WTC11 (cell line): ENCODE measurements at regions not wholly inside any gene's neighbourhood (a gene's known extent, or its start where the extent isn't known, plus 50 kb on each side); places are given as distances from the start of the nearest gene placed in this dataset.

Experiments used
- ATAC-seq: fragments of 200-7000 bp; cut with Tn5 transposase; 2 replicates; pipeline ENCODE4 v1.10.0; 2021; ENCODE audit warnings: mild to moderate bottlenecking, moderate library complexity
- CTCF ChIA-PET: fragments of 300-600 bp; sonication (Branson Sonifier 250); formaldehyde crosslinking; loops from one replicate; lab custom pipeline; 2021; ENCODE audit warnings: antibody characterized with exemption; lab: Charles Lee
- POLR2A ChIA-PET: fragments of 350-600 bp; sonication (Branson Sonifier 250); formaldehyde crosslinking; loops from one replicate; lab custom pipeline; 2021; ENCODE audit warnings: antibody characterized with exemption; lab: Charles Lee
- DNase-seq: peaks from one replicate; pipeline ENCODE4 v3.0.0; 2021; ENCODE audit warnings: low spot score
- H3K27ac Mint-ChIP-seq: 2 replicates; pipeline ENCODE4 v1.8.0; 2021; ENCODE audit warnings: mixed read lengths
- H3K27me3 Mint-ChIP-seq: 2 replicates; pipeline ENCODE4 v1.8.0; 2021; ENCODE audit warnings: low read depth, mild to moderate bottlenecking, moderate library complexity, mixed read lengths
- H3K36me3 Mint-ChIP-seq: 2 replicates; pipeline ENCODE4 v1.8.0; 2021; ENCODE audit warnings: mixed read lengths
- H3K4me1 Mint-ChIP-seq: 2 replicates; pipeline ENCODE4 v1.8.0; 2022; ENCODE audit warnings: mixed read lengths
- H3K4me3 Mint-ChIP-seq: 2 replicates; pipeline ENCODE4 v1.8.0; 2021; ENCODE audit warnings: mild to moderate bottlenecking, moderate library complexity, mixed read lengths
- H3K9me3 Mint-ChIP-seq: 2 replicates; pipeline ENCODE4 v1.8.0; 2021; ENCODE audit warnings: mixed read lengths
- AR ChIP-seq: fragments of 250-450 bp; sonication (Bioruptor Pico); IDR thresholded peaks from 2 replicates; pipeline ENCODE4 v1.9.0; 2021; ENCODE audit warnings: mild to moderate bottlenecking
- E2F1 ChIP-seq: sonication (generic); formaldehyde crosslinking; IDR thresholded peaks from 2 replicates; pipeline ENCODE4 v1.8.0; 2022; ENCODE audit warnings: mild to moderate bottlenecking, missing genetic modification reagents
- ETV6 ChIP-seq: sonication (generic); formaldehyde crosslinking; IDR thresholded peaks from 2 replicates; pipeline ENCODE4 v1.8.1; 2022; ENCODE audit warnings: mild to moderate bottlenecking, missing genetic modification reagents
- FOXP4 ChIP-seq: sonication (generic); formaldehyde crosslinking; IDR thresholded peaks from 2 replicates; pipeline ENCODE4 v1.8.0; 2022; ENCODE audit warnings: mild to moderate bottlenecking, missing genetic modification reagents
- NFE2L1 ChIP-seq: sonication (generic); formaldehyde crosslinking; IDR thresholded peaks from 2 replicates; pipeline ENCODE4 v1.8.1; 2023; ENCODE audit warnings: missing genetic modification reagents
- OVOL2 ChIP-seq: fragments of 250-450 bp; sonication (Bioruptor Pico); IDR thresholded peaks from 2 replicates; pipeline ENCODE4 v1.9.0; 2021; ENCODE audit warnings: mild to moderate bottlenecking, borderline replicate concordance
- SMAD4 ChIP-seq: sonication (generic); formaldehyde crosslinking; IDR thresholded peaks from 2 replicates; pipeline ENCODE4 v1.8.0; 2022; ENCODE audit warnings: mild to moderate bottlenecking, missing genetic modification reagents
- TEAD4 ChIP-seq: sonication (generic); formaldehyde crosslinking; IDR thresholded peaks from 2 replicates; pipeline ENCODE4 v1.8.0; 2022; ENCODE audit warnings: mild to moderate bottlenecking, missing genetic modification reagents
- ZNF317 ChIP-seq: sonication (generic); formaldehyde crosslinking; IDR thresholded peaks from 2 replicates; pipeline ENCODE4 v1.8.1; 2023; ENCODE audit warnings: low read depth, mild to moderate bottlenecking, moderate library complexity, missing genetic modification reagents, borderline replicate concordance
- ZNF396 ChIP-seq: fragments of 250-450 bp; sonication (Bioruptor Pico); IDR thresholded peaks from 2 replicates; pipeline ENCODE4 v1.8.0; 2021; ENCODE audit warnings: mild to moderate bottlenecking, moderate library complexity, borderline replicate concordance
- ZNF532 ChIP-seq: fragments of 250-450 bp; sonication (Bioruptor Pico); IDR thresholded peaks from 2 replicates; pipeline ENCODE4 v1.9.0; 2021; ENCODE audit warnings: mild to moderate bottlenecking, borderline replicate concordance

- TF ChIP-seq TEAD4 (CRISPR knock-in tag) (no peak), E2F1 (CRISPR knock-in tag) (no peak), AR (no peak), NFE2L1 (CRISPR knock-in tag) (no peak), SMAD4 (no peak), ETV6 (CRISPR knock-in tag) (no peak), FOXP4 (no peak)
- TF ChIP-seq, all 79 proteins: peak for 0
- no peak overlapping the region for H3K27ac Mint-ChIP-seq
- peaks cover 40% of the 10 kb centered on the region for H3K36me3 Mint-ChIP-seq
Measured at GRCh38 chr5:124156415-124156996, 589.9 kb downstream of the ZNF608 start.

GRCh38 chr5:124154714-124155113, 591.7 kb downstream of the ZNF608 start:
- CTCF ChIA-PET, result no interaction called here
- ATAC-seq, result no peak

More at GRCh38 chr5:124156415-124156996, 589.9 kb downstream of the ZNF608 start:
- no peaks in the 10 kb centered on the region; the same call in 1 of the 2 replicates for H3K4me1 Mint-ChIP-seq
- ChIA-PET CTCF (no interaction called here), POLR2A (no interaction called here)
- no peak for DNase-seq
- no peak for ATAC-seq
- H3K9me3 Mint-ChIP-seq, result peaks cover 52% of the 10 kb centered on the region
- no peak overlapping the region for H3K4me3 Mint-ChIP-seq
- no peaks in the 10 kb centered on the region for H3K27me3 Mint-ChIP-seq

More at GRCh38 chr5:124154714-124155113, 591.7 kb downstream of the ZNF608 start:
- POLR2A ChIA-PET, result no interaction called here
- H3K27ac Mint-ChIP-seq, result no peak overlapping the region
- no peaks in the 10 kb centered on the region for H3K4me1 Mint-ChIP-seq
- H3K4me3 Mint-ChIP-seq, result no peak overlapping the region
- DNase-seq, result no peak
- peaks cover 55% of the 10 kb centered on the region for H3K36me3 Mint-ChIP-seq
- TF ChIP-seq ZNF317 (CRISPR knock-in tag) (peak; percentile 93), OVOL2 (CRISPR knock-in tag) (no peak), ZNF396 (no peak), ZNF532 (CRISPR knock-in tag) (no peak)
- H3K9me3 Mint-ChIP-seq, result peaks cover 69% of the 10 kb centered on the region
- no peaks in the 10 kb centered on the region for H3K27me3 Mint-ChIP-seq
